HUES6 (cell line): ENCODE measurements at regions not wholly inside any gene's neighbourhood (a gene's known extent, or its start where the extent isn't known, plus 50 kb on each side); places are given as distances from the start of the nearest gene placed in this dataset.

Experiments used
- H3K27ac ChIP-seq: 2 replicates; pipeline ENCODE4 v1.7.0; 2013; ENCODE audit warnings: low read depth, mild to moderate bottlenecking, low read length, inconsistent platforms
- H3K27me3 ChIP-seq: 2 replicates; pipeline ENCODE4 v1.6.1; 2013; ENCODE audit warnings: low read length; ENCODE audit not compliant: control insufficient read depth, insufficient read depth
- H3K36me3 ChIP-seq: 2 replicates; pipeline ENCODE4 v1.6.1; 2013; ENCODE audit warnings: low read length; ENCODE audit not compliant: control insufficient read depth, insufficient read depth
- H3K4me1 ChIP-seq: 2 replicates; pipeline ENCODE4 v1.6.1; 2013; ENCODE audit warnings: low read length; ENCODE audit not compliant: control insufficient read depth, insufficient read depth
- H3K4me3 ChIP-seq: 2 replicates; pipeline ENCODE4 v1.5.1; 2013; ENCODE audit warnings: low read depth, low read length
- H3K9ac ChIP-seq: one replicate; pipeline ENCODE4 v1.6.1; 2013; ENCODE audit warnings: mild to moderate bottlenecking, low read length
- H3K9me3 ChIP-seq: 2 replicates; pipeline ENCODE4 v1.6.1; 2013; ENCODE audit warnings: low read depth, low read length; ENCODE audit not compliant: control insufficient read depth, insufficient read depth

GRCh38 chr3:22147161-22147560 lies 396.2 kb upstream of the ZNF385D start:
- H3K9ac ChIP-seq = no peak overlapping the region

GRCh38 chr3:22156868-22157267 lies 405.9 kb upstream of the ZNF385D start:
- H3K27me3 ChIP-seq = no peaks in the 10 kb centered on the region
- H3K27ac ChIP-seq = no peak overlapping the region
- no peaks in the 10 kb centered on the region for H3K9me3 ChIP-seq
- peaks cover 6% of the 10 kb centered on the region for H3K4me1 ChIP-seq
- H3K9ac ChIP-seq = no peak overlapping the region
- H3K4me3 ChIP-seq = no peak overlapping the region
- no peaks in the 10 kb centered on the region for H3K36me3 ChIP-seq

More at GRCh38 chr3:22147161-22147560, 396.2 kb upstream of the ZNF385D start:
- H3K4me1 ChIP-seq = peaks cover 5% of the 10 kb centered on the region; the same call in 1 of the 2 replicates
- H3K4me3 ChIP-seq = no peak overlapping the region
- H3K9me3 ChIP-seq = no peaks in the 10 kb centered on the region
- no peak overlapping the region for H3K27ac ChIP-seq
- H3K27me3 ChIP-seq = no peaks in the 10 kb centered on the region
- no peaks in the 10 kb centered on the region for H3K36me3 ChIP-seq

- H3K9me3 ChIP-seq = no peaks in the 10 kb centered on the region
- peaks cover 6% of the 10 kb centered on the region for H3K4me1 ChIP-seq
- no peak overlapping the region for H3K9ac ChIP-seq
- H3K27ac ChIP-seq = no peak overlapping the region
- no peaks in the 10 kb centered on the region for H3K27me3 ChIP-seq
- H3K4me3 ChIP-seq = no peak overlapping the region
- H3K36me3 ChIP-seq = no peaks in the 10 kb centered on the region
These were observed 406.8 kb upstream of the ZNF385D start for GRCh38 chr3:22157848-22158247.

GRCh38 chr3:22159004-22159695 lies 408.1 kb upstream of the ZNF385D start:
- Histone ChIP-seq H3K36me3 (no peaks in the 10 kb centered on the region), H3K4me3 (no peak overlapping the region)

GRCh38 chr3:22161315-22161714 lies 410.3 kb upstream of the ZNF385D start:
- peaks cover 6% of the 10 kb centered on the region for H3K4me1 ChIP-seq
- H3K27me3 ChIP-seq = no peaks in the 10 kb centered on the region

More at GRCh38 chr3:22159004-22159695, 408.1 kb upstream of the ZNF385D start:
- Histone ChIP-seq H3K9me3 (no peaks in the 10 kb centered on the region), H3K4me1 (peaks cover 6% of the 10 kb centered on the region), H3K9ac (no peak overlapping the region), H3K27ac (no peak overlapping the region), H3K27me3 (no peaks in the 10 kb centered on the region)

GRCh38 chr3:22170370-22170769 lies 419.4 kb upstream of the ZNF385D start:
- Histone ChIP-seq H3K36me3 (no peaks in the 10 kb centered on the region), H3K27me3 (no peaks in the 10 kb centered on the region)

More at GRCh38 chr3:22161315-22161714, 410.3 kb upstream of the ZNF385D start:
- no peaks in the 10 kb centered on the region for H3K36me3 ChIP-seq
- H3K9ac ChIP-seq = no peak overlapping the region
- no peak overlapping the region for H3K4me3 ChIP-seq
- H3K27ac ChIP-seq = no peak overlapping the region
- H3K9me3 ChIP-seq = no peaks in the 10 kb centered on the region

GRCh38 chr3:22172964-22173363 lies 422.0 kb upstream of the ZNF385D start:
- Histone ChIP-seq H3K4me1 (no peaks in the 10 kb centered on the region), H3K36me3 (no peaks in the 10 kb centered on the region), H3K4me3 (no peak overlapping the region), H3K27ac (no peak overlapping the region), H3K9ac (no peak overlapping the region), H3K9me3 (no peaks in the 10 kb centered on the region), H3K27me3 (no peaks in the 10 kb centered on the region)

More at GRCh38 chr3:22170370-22170769, 419.4 kb upstream of the ZNF385D start:
- Histone ChIP-seq H3K9me3 (no peaks in the 10 kb centered on the region), H3K4me1 (no peaks in the 10 kb centered on the region), H3K9ac (no peak overlapping the region), H3K4me3 (no peak overlapping the region), H3K27ac (no peak overlapping the region)

GRCh38 chr3:22175947-22176346 lies 424.9 kb upstream of the ZNF385D start:
- no peak overlapping the region for H3K27ac ChIP-seq

GRCh38 chr3:22176911-22177310 lies 425.9 kb upstream of the ZNF385D start:
- H3K9me3 ChIP-seq = no peaks in the 10 kb centered on the region
- no peaks in the 10 kb centered on the region for H3K4me1 ChIP-seq
- H3K27ac ChIP-seq = no peak overlapping the region
- H3K27me3 ChIP-seq = no peaks in the 10 kb centered on the region
- H3K9ac ChIP-seq = no peak overlapping the region
- H3K4me3 ChIP-seq = no peak overlapping the region
- H3K36me3 ChIP-seq = no peaks in the 10 kb centered on the region

More at GRCh38 chr3:22175947-22176346, 424.9 kb upstream of the ZNF385D start:
- H3K9ac ChIP-seq = no peak overlapping the region
- no peaks in the 10 kb centered on the region for H3K4me1 ChIP-seq
- no peaks in the 10 kb centered on the region for H3K36me3 ChIP-seq
- H3K27me3 ChIP-seq = no peaks in the 10 kb centered on the region
- H3K4me3 ChIP-seq = no peak overlapping the region
- no peaks in the 10 kb centered on the region for H3K9me3 ChIP-seq

GRCh38 chr3:22189616-22190015 lies 438.6 kb upstream of the ZNF385D start:
- H3K9me3 ChIP-seq = no peaks in the 10 kb centered on the region

GRCh38 chr3:22199095-22199494 lies 448.1 kb upstream of the ZNF385D start:
- Histone ChIP-seq H3K27me3 (no peaks in the 10 kb centered on the region), H3K9ac (no peak overlapping the region), H3K4me1 (no peaks in the 10 kb centered on the region), H3K27ac (no peak overlapping the region), H3K36me3 (no peaks in the 10 kb centered on the region), H3K4me3 (no peak overlapping the region), H3K9me3 (no peaks in the 10 kb centered on the region)

More at GRCh38 chr3:22189616-22190015, 438.6 kb upstream of the ZNF385D start:
- no peak overlapping the region for H3K9ac ChIP-seq
- H3K27ac ChIP-seq = no peak overlapping the region
- no peaks in the 10 kb centered on the region for H3K36me3 ChIP-seq
- no peak overlapping the region for H3K4me3 ChIP-seq
- H3K27me3 ChIP-seq = no peaks in the 10 kb centered on the region
- H3K4me1 ChIP-seq = no peaks in the 10 kb centered on the region
